Vagina (tissue), 2 donors: ENCODE measurements at regions not wholly inside any gene's neighbourhood (a gene's known extent, or its start where the extent isn't known, plus 50 kb on each side); places are given as distances from the start of the nearest gene placed in this dataset.

Experiments used
- POLR2A ChIP-seq, 2 donors: fragments of 450-650 bp; IDR thresholded peaks; one replicate each; pipeline ENCODE4 v1.6.1; 2017; ENCODE audit warnings: antibody characterized with exemption in 2 of 2, mild to moderate bottlenecking in 2 of 2, moderate library complexity in 2 of 2
- POLR2AphosphoS5 ChIP-seq, 2 donors: sonication (generic); formaldehyde crosslinking; IDR thresholded peaks; one replicate each; pipeline ENCODE4 v1.9.0; 2017; ENCODE audit warnings: antibody characterized with exemption in 2 of 2, mild to moderate bottlenecking in 2 of 2, low read depth in 1 of 2; ENCODE audit not compliant: insufficient read depth in 1 of 2
- TF ChIP-seq, protein P1 (sequence below), 3 experiments: fragments of 450-650 bp in 2 of 3; fragments of 200-600 bp in 1 of 3; sonication (generic) in 1 of 3; IDR thresholded peaks; one replicate each; pipeline ENCODE4 v1.5.1; 2017 to 2019; ENCODE audit warnings: antibody characterized with exemption in 3 of 3, mild to moderate bottlenecking in 2 of 3, moderate library complexity in 2 of 3

DNA sequence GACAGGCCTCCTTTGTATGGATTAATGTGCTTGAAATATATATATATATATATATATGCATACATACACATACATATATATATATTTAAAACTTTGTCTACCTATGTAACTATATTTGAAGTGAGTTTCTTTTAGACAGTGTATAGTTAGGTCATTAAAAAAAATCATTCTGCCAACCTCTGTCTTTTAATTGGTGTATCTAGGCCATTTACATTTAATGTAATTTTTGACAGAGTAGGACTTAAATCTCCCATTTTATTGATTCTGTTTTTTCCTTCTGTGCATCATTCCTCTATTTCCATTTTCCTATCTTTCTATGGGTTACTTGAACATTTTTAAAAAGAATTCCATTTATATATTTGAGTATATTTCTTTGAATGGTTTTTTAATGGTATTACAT is 125.2 kb downstream of the IRF8 start:
- TF ChIP-seq, protein P1, sequence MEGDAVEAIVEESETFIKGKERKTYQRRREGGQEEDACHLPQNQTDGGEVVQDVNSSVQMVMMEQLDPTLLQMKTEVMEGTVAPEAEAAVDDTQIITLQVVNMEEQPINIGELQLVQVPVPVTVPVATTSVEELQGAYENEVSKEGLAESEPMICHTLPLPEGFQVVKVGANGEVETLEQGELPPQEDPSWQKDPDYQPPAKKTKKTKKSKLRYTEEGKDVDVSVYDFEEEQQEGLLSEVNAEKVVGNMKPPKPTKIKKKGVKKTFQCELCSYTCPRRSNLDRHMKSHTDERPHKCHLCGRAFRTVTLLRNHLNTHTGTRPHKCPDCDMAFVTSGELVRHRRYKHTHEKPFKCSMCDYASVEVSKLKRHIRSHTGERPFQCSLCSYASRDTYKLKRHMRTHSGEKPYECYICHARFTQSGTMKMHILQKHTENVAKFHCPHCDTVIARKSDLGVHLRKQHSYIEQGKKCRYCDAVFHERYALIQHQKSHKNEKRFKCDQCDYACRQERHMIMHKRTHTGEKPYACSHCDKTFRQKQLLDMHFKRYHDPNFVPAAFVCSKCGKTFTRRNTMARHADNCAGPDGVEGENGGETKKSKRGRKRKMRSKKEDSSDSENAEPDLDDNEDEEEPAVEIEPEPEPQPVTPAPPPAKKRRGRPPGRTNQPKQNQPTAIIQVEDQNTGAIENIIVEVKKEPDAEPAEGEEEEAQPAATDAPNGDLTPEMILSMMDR (IDR thresholded peaks at IDR 0.05) = no peak
- TF ChIP-seq POLR2AphosphoS5 (IDR thresholded peaks at IDR 0.05; ENCODE audit: insufficient read depth in 1 of 2, low read depth in 1 of 2) (no peak), POLR2A (IDR thresholded peaks at IDR 0.05) (no peak)
